Hepatocyte (in vitro differentiated cells): ENCODE measurements at regions not wholly inside any gene's neighbourhood (a gene's known extent, or its start where the extent isn't known, plus 50 kb on each side); places are given as distances from the start of the nearest gene placed in this dataset.
A peak's percentile ranks its signal among the peaks of the same experiment; 100 is the strongest.

Experiments used
- DNase-seq: peaks from one replicate; pipeline ENCODE4 v3.0.0-alpha.2; 2016; ENCODE audit warnings: low spot score
- H2AFZ ChIP-seq: fragments of 200-600 bp; sonication (generic); 2 replicates; pipeline ENCODE4 v1.6.0; 2016; ENCODE audit warnings: antibody characterized with exemption, mild to moderate bottlenecking
- H3K27ac ChIP-seq: fragments of 200-600 bp; sonication (generic); 2 replicates; pipeline ENCODE4 v1.5.1; 2016; ENCODE audit warnings: mild to moderate bottlenecking
- H3K27me3 ChIP-seq: fragments of 200-600 bp; sonication (generic); 2 replicates; pipeline ENCODE4 v1.6.1; 2016
- H3K36me3 ChIP-seq: fragments of 200-600 bp; sonication (generic); replicated peaks from 2 replicates; pipeline ENCODE4 v1.5.1; 2016; ENCODE audit warnings: low read depth; ENCODE audit not compliant: insufficient read depth
- H3K4me1 ChIP-seq: fragments of 200-600 bp; sonication (generic); 2 replicates; pipeline ENCODE4 v1.5.1; 2016; ENCODE audit warnings: mild to moderate bottlenecking, moderate library complexity; ENCODE audit not compliant: insufficient read depth
- H3K4me2 ChIP-seq: fragments of 200-600 bp; sonication (generic); 2 replicates; pipeline ENCODE4 v1.6.0; 2016
- H3K4me3 ChIP-seq: fragments of 200-600 bp; sonication (generic); 2 replicates; pipeline ENCODE4 v1.5.1; 2016; ENCODE audit warnings: mild to moderate bottlenecking
- H3K79me2 ChIP-seq: fragments of 200-600 bp; sonication (generic); 2 replicates; pipeline ENCODE4 v1.6.0; 2017; ENCODE audit warnings: mild to moderate bottlenecking
- H3K9me2 ChIP-seq: fragments of 200-600 bp; sonication (generic); replicated peaks from 2 replicates; pipeline ENCODE4 v1.6.0; 2017; ENCODE audit warnings: mild to moderate bottlenecking; ENCODE audit not compliant: insufficient read depth
- H3K9me3 ChIP-seq: fragments of 200-600 bp; sonication (generic); 2 replicates; pipeline ENCODE4 v1.5.1; 2016; ENCODE audit warnings: low read depth, mild to moderate bottlenecking
- H4K20me1 ChIP-seq: fragments of 200-600 bp; sonication (generic); 2 replicates; pipeline ENCODE4 v1.6.0; 2016; ENCODE audit warnings: mild to moderate bottlenecking; ENCODE audit not compliant: insufficient read depth, poor library complexity, severe bottlenecking
- EZH2 ChIP-seq: fragments of 200-600 bp; sonication (generic); IDR thresholded peaks from 2 replicates; pipeline ENCODE4 v1.6.1; 2016; ENCODE audit warnings: antibody characterized with exemption, mild to moderate bottlenecking, borderline replicate concordance
- EZH2phosphoT487 ChIP-seq: fragments of 200-600 bp; sonication (generic); IDR thresholded peaks from one replicate; pipeline ENCODE4 v1.6.1; 2018; ENCODE audit warnings: antibody characterized with exemption, mild to moderate bottlenecking, low read depth, moderate library complexity; ENCODE audit not compliant: unreplicated experiment, severe bottlenecking
- WGBS: methylation state at CpG from one replicate; pipeline ENCODE4 v1.1.6; 2016; ENCODE audit warnings: low lambda C conversion rate; ENCODE audit errors: missing lambda C conversion rate; 5-methylcytosine and 5-hydroxymethylcytosine counted together
- TF ChIP-seq, protein P1 (sequence below): fragments of 200-600 bp; sonication (generic); IDR thresholded peaks from 2 replicates; pipeline ENCODE4 v1.5.1; 2016; ENCODE audit warnings: antibody characterized with exemption, mild to moderate bottlenecking; ENCODE audit not compliant: poor library complexity

DNA sequence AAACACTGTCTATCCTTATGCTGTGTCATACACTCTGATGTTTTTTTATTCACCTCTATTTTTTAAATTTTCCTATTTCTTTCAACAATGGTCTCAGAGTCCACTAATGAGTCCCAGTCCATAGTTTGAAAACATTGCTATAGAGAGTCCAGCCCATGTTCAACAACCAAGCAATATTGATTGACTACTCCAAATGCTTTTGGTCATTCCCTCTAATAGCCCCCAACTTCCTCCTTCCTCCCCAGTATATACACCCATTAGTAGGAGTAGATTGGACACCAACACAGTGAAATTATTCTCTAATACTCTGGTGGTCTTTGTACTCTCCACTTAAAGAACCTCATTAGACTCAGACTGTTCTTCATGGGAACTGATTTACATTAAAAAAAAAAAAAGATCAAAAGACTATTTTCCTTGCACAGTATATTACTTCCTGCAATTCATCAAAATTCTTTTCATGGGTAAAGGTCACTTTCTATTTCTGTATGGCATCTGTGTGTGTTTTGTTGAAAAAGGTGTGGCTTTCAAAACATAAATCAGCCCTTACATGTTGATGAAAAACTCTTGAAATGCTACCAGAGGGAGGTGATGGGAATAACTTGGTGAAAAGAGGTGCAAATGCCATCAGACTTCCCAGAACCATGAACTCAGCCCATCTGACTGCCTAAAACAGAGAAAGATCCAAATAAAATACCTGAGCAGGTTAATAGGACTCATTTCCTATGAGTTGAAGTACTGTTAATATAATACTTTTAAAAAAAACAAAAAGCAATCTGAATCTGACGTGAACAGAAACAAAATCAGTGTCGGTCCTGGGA lies 250.3 kb upstream of the KLF3 start:
- no peaks in the 10 kb centered on the region for H3K36me3 ChIP-seq
- no peak overlapping the region for H2AFZ ChIP-seq
- no peak overlapping the region for H3K4me3 ChIP-seq
- peak overlapping the region; percentile 45 for H3K27ac ChIP-seq
- H3K4me1 ChIP-seq, result peaks cover 18% of the 10 kb centered on the region
- H3K4me2 ChIP-seq, result no peak overlapping the region
- H4K20me1 ChIP-seq, result no peaks in the 10 kb centered on the region
- H3K27me3 ChIP-seq, result no peaks in the 10 kb centered on the region
- H3K9me2 ChIP-seq, result no peaks in the 10 kb centered on the region
- no peaks in the 10 kb centered on the region for H3K9me3 ChIP-seq
- no peak for DNase-seq
- TF ChIP-seq EZH2, result no peak
- TF ChIP-seq EZH2phosphoT487, result no peak
- TF ChIP-seq, protein P1, sequence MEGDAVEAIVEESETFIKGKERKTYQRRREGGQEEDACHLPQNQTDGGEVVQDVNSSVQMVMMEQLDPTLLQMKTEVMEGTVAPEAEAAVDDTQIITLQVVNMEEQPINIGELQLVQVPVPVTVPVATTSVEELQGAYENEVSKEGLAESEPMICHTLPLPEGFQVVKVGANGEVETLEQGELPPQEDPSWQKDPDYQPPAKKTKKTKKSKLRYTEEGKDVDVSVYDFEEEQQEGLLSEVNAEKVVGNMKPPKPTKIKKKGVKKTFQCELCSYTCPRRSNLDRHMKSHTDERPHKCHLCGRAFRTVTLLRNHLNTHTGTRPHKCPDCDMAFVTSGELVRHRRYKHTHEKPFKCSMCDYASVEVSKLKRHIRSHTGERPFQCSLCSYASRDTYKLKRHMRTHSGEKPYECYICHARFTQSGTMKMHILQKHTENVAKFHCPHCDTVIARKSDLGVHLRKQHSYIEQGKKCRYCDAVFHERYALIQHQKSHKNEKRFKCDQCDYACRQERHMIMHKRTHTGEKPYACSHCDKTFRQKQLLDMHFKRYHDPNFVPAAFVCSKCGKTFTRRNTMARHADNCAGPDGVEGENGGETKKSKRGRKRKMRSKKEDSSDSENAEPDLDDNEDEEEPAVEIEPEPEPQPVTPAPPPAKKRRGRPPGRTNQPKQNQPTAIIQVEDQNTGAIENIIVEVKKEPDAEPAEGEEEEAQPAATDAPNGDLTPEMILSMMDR, result no peak
- no peaks in the 10 kb centered on the region for H3K79me2 ChIP-seq
- 92% methylated on average over 2 of the region's 2 CpGs for WGBS

DNA sequence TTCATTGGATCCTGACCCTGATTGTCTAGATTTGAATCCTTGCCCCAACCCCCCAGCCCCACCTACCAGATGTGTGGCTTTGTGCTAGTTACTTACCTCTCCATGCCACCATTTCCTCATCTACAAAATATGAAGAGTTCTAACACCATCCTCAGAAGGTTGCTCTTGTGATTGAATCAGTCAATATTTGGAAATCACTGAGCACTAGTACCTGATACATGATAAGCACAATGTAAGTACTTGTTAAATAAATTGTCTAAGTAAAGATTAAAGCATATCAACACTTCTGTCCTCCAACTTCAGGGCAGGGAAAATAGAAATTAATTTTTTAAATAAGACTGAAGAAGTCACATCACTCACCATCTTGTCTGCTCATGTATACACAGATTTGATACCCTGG lies 249.6 kb upstream of the KLF3 start:
- no peaks in the 10 kb centered on the region for H3K9me2 ChIP-seq
- H3K4me2 ChIP-seq, result no peak overlapping the region
- no peaks in the 10 kb centered on the region for H3K27me3 ChIP-seq
- peaks cover 18% of the 10 kb centered on the region for H3K4me1 ChIP-seq
- TF ChIP-seq EZH2 (no peak), EZH2phosphoT487 (no peak)
- TF ChIP-seq, protein P1, result no peak
- no peaks in the 10 kb centered on the region for H3K36me3 ChIP-seq
- no peak overlapping the region for H3K4me3 ChIP-seq
- DNase-seq, result no peak
- H4K20me1 ChIP-seq, result no peaks in the 10 kb centered on the region
- H3K9me3 ChIP-seq, result no peaks in the 10 kb centered on the region
- peak overlapping the region; percentile 45 for H3K27ac ChIP-seq
- H2AFZ ChIP-seq, result no peak overlapping the region
- H3K79me2 ChIP-seq, result no peaks in the 10 kb centered on the region

DNA sequence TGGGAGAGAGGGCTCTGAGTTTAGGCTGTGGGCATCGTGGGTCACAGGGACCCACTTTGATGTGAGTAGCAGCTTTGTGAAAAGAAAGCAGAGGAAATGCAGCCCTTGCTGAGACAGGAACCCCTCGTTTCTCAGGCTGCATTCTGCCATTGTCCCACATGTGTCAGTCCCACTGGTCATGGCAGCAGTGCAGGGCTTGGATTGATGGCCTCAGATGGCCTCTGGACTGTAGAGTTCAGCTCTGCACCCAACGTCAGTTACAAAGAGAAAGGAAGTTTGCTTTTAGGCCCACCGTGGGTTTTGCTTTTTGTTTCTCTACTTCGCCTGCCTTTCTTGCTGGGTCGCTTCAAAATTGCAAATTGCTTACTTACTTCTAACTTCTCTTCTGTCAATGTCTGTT lies 248.3 kb upstream of the KLF3 start:
- Histone ChIP-seq H3K9me2 (no peaks in the 10 kb centered on the region), H2AFZ (no peak overlapping the region), H3K36me3 (no peaks in the 10 kb centered on the region), H3K27ac (no peak overlapping the region), H3K9me3 (no peaks in the 10 kb centered on the region), H3K79me2 (no peaks in the 10 kb centered on the region), H3K4me1 (peaks cover 18% of the 10 kb centered on the region), H4K20me1 (no peaks in the 10 kb centered on the region), H3K4me3 (no peak overlapping the region), H3K27me3 (no peaks in the 10 kb centered on the region), H3K4me2 (no peak overlapping the region)
- no peak for DNase-seq
- no peak for TF ChIP-seq EZH2
- TF ChIP-seq, protein P1, result no peak
- TF ChIP-seq EZH2phosphoT487, result no peak
- WGBS, result 64% methylated on average over 6 of the region's 6 CpGs
